NCI-H1436 treated with DMSO at 0.1 percent for 48 hours (cell line): ENCODE measurements at regions not wholly inside any gene's neighbourhood (a gene's known extent, or its start where the extent isn't known, plus 50 kb on each side); places are given as distances from the start of the nearest gene placed in this dataset.

ENCODE experiments used
- DNase-seq: peaks from one replicate; lab custom pipeline; 2025; lab: John Stamatoyannopoulos, UW

GRCh38 chr14:53516261-53516774 is 363.2 kb upstream of the DDHD1 start:
- no peak for DNase-seq

GRCh38 chr14:53515276-53515675 is 362.2 kb upstream of the DDHD1 start:
- no peak for DNase-seq

- DNase-seq = no peak
These were observed 361.1 kb upstream of the DDHD1 start for GRCh38 chr14:53514197-53514596.

- no peak for DNase-seq
These were observed 357.3 kb upstream of the DDHD1 start for GRCh38 chr14:53510281-53510912.

DNA sequence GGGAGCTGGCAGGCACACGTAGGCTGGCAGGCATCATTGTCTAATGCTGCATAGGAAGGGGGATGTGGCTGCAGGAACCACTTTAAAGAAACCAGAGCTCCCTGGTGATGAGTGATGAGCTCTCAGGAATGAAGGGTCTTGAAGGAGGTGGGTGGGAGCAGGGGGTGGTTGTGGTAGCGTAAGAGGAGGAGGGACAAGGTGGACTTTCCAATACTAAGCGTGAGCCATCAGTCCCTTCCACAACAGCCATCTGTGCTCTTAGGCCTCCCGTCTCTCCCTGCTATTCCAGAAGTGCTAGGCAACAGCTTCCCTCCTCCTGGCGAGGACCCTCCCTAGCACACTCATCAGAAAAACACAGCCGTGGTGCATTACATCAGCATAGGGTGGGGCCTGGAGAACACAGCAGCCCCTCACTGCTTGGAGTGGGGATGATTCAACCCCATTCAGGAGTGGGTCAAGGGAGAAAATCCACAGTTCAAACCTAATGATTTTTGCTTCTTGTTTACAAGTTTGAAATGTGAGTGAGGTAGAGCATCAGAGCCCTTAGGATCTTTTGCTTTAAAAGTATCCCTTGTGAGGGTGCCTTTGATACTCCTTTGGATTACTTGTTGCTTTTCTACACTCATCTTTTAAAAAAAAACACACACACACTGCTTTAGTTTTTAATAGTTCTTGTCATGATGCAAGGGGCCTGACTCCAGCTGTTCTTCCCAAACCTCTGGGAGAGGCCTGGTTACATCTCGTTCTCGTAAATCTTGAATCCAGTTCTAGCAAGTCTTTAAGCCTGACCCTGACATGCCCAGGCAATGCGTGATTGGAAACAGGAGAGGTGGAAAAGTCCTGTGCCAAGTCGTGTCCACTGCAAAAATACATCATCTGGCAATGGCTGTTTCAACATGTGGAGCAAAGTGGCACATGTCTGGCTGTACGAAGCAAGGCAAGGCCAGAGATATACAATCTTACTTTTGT is 356.4 kb upstream of the DDHD1 start:
- no peak for DNase-seq

- no peak for DNase-seq
These were observed 348.5 kb upstream of the DDHD1 start for GRCh38 chr14:53501361-53502211.

- DNase-seq = no peak
These were observed 347.1 kb upstream of the DDHD1 start for GRCh38 chr14:53500191-53500590.

DNA sequence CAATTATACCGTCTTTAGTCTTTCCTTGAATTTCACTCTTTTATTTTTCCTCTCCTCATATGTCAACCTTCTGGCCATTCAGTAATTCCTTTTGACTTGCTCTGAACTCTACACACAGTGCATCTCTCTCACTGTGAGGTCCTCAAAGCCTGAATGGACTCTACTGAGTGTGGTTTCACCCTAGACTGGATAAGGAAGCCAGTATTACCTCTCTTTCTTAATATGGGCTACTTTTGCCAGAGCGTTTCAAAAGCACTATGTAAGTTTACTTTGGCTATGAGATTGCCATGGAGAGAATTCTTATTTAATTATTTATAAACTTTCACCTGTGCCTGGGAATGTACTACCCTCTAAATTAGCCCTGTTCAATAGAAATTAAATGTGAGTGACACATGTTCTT is 343.5 kb upstream of the DDHD1 start:
- no peak for DNase-seq

- DNase-seq = no peak
These were observed 342.8 kb upstream of the DDHD1 start for GRCh38 chr14:53495846-53496343.

DNA sequence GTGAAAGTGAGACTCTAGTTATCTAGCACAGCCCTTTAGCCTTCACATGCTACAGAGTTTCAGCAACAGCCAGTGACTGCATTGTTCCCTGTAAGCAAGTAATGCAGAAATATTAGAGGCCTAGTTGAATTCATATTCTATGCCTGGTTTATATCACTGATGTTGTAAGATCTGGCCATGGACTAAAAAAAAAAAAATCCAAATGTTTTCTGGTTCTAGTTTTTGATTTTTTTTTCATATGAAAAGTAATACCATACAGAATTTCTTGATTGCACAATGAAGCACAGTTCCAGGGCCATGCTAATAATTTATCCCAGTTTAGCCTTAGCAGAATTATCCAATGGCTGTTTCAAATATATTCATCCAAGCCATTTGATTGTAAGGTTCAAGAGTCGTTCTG is 341.5 kb upstream of the DDHD1 start:
- DNase-seq = no peak

- DNase-seq = no peak
These were observed 340.7 kb upstream of the DDHD1 start for GRCh38 chr14:53493860-53494259.

DNA sequence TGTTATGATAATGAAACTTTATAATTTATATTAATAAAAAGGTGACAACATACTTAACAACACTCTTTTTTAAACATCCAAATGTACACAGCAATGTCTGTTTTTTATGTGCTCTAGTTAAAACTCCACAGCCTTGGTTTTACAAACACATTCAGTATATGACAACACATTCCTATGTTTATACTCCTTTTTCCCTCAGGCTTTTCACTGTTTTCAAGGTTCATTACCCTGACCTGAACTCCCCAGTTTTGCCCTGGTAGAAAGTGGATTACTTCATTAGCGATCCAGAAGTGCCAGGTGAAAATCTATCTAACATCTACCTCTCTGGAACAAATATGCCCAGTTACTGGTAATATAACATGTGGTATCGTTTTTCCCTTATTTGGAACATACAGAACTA is 340.2 kb upstream of the DDHD1 start:
- no peak for DNase-seq

DNA sequence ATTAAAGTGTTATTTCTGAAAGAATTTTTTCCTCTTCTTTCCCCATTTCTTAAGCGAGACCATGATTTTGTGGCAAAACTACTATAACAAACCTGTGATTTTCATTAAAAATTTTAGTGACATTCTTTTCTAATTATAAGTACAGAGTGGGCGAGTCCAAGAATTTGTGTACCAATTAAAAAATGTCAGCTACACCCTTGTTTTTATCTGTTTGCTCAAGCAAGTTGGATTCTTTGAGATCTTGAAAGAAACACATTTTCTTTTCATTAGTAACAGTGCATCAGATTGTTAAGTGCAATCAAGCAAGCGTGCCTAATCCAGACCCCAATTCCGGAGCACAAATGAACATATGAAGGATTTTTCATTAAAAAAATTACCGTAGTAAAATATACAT is 338.8 kb upstream of the DDHD1 start:
- DNase-seq = no peak

DNA sequence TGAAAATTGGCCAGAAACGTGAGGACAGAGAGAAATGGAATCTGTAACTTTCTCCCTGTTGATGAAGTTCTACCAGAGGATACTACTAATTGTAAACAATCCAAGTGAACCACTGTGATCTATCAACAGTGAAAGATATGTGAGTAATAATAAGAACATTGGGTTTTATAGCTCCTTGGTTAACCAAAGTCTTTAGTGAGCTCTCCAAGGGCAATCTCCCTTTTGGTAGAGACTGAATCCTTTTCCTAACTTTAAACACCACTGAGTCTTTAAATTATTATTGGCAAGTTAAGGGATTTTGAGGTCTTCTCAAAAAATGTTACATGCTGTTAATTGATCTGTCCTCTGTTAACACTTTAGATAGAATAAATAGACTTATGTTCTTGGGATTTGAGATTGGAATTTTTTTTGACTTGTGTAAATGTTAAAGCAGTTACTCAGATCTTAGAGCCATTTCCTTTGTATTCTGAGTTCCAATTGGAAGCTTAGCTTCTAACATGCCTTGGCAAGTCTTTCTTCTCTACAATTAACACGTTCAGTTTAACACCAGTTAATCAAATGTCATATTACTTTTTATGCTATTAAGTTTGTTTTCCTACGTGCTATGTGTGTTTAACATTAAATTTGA is 338.2 kb upstream of the DDHD1 start:
- no peak for DNase-seq

DNA sequence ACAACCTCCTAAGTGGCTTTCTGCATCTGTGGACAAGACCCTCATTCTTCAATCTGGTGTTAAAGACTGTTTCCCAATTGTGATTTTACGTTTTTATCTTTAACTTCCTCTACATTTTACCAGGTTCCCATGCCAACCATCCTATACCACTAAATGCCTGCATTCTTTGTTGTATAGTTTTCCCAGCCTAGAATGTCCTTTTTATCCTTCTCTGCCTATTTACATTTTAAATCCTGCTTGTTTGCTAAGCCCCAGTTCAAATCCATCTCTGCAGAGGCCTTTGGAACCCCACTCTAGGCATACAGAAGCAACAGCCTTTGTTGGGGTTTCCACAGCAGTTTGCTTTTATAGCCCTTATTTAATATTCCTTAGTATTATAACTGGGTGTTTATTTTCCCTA is 325.1 kb upstream of the DDHD1 start:
- DNase-seq = no peak

- DNase-seq = no peak
These were observed 320.4 kb upstream of the DDHD1 start for GRCh38 chr14:53473480-53473879.

- DNase-seq = no peak
These were observed 319.2 kb upstream of the DDHD1 start for GRCh38 chr14:53472306-53472705.

DNA sequence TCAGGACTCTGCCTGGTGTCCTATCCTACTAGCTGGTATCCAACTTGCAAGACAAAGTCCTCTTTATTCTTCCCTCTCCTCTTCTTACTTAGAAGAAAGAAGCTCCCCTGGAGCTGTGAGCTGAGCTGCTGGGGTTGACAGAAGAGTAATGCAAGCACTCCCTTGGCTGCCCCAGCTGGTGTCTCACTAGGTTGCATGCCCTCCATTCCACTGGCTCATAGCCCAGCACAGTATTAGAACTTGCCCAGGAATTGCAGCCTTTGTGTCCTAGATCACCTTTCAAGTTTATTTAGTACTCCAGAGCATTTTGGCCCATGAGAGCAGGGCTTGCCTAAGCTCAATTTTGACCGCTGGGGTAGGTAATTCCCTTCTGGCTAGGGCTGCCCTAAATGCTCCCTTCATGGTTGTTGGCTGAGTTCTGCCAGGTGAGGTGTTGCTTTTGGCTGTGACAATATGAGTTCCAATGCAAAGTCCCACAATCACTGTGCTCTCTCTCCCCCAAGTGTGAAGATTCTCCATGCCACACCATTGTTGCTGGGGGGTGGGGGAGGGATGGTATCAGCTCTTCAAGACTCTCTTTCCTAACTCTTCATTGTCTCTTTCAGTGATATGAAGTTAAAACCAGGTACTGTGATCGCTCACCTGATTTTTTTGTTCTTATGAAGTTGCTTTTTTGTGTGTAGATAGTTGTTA is 317.4 kb upstream of the DDHD1 start:
- no peak for DNase-seq

DNA sequence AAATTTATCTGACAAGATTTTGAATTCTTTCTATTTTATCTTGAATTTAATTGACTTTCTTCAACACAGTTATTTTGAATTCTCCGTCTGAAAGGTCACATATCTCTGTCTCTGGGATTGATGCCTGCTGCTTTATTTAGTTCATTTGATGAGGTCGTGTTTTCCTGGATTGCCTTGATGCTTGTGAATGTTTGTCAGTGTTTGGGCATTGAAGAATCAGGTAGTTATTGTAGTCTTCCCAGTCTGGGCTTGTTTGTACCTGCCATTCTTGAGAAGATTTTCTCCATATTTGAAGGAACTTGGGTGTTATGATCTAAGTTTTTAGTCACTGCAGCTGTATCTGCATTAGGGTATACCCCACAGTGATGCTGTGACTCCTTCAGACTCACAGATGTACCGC is 315.8 kb upstream of the DDHD1 start:
- no peak for DNase-seq

DNA sequence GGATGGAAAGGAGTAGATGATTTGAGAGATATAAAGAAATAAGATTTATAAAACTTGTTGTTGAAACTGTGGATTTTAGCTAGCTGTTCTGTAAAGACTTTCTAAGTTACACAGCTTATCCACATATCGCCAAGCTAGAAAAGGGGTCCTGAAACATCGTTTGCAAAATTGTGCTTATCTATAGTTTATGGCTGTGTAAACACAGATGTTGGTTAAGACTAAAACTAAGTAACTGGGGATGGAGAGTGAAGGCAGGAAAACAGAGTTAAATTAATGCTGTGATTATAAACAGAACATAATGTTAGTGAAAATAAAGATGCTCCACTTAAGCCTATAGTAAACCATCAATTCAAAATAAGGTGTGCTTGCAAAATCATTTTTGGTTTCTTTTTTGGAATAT is 311.3 kb upstream of the DDHD1 start:
- DNase-seq = no peak
